A673 (cell line): ENCODE measurements at regions not wholly inside any gene's neighbourhood (a gene's known extent, or its start where the extent isn't known, plus 50 kb on each side); places are given as distances from the start of the nearest gene placed in this dataset.

ENCODE experiments used
- BruUV-seq: library from RNA; stranded (reverse); fragments of 400-500 nt; replicated peaks from 2 replicates; lab custom pipeline; 2021; lab: Mats Ljungman, UMichigan
- CTCF ChIA-PET: fragments of 300-600 bp; sonication (Branson Sonifier 250); formaldehyde crosslinking; loops from one replicate; lab custom pipeline; 2022; ENCODE audit warnings: antibody characterized with exemption; lab: Charles Lee
- POLR2A ChIA-PET: fragments of 300-600 bp; sonication (Branson Sonifier 250); formaldehyde crosslinking; loops from one replicate; lab custom pipeline; 2022; ENCODE audit warnings: antibody characterized with exemption; ENCODE audit not compliant: low non-redundant PET; lab: Charles Lee
- DNase-seq: peaks from one replicate; pipeline ENCODE4 v3.0.0-alpha.2; 2015; ENCODE audit warnings: low spot score
- H3K27ac ChIP-seq: fragments of 200-600 bp; sonication (generic); 2 replicates; pipeline ENCODE4 v1.5.1; 2016; ENCODE audit warnings: mixed run types, low read depth, mild to moderate bottlenecking, mixed read lengths, antibody characterized with exemption, low read length; ENCODE audit not compliant: poor library complexity, severe bottlenecking
- H3K27me3 ChIP-seq: fragments of 200-600 bp; sonication (generic); replicated peaks from 2 replicates; pipeline ENCODE4 v1.6.1; 2017; ENCODE audit warnings: mixed run types, low read depth, mild to moderate bottlenecking, mixed read lengths, antibody characterized with exemption, low read length; ENCODE audit not compliant: insufficient read depth, poor library complexity
- H3K36me3 ChIP-seq: fragments of 200-600 bp; sonication (generic); 2 replicates; pipeline ENCODE4 v1.6.1; 2016; ENCODE audit warnings: mixed run types, mild to moderate bottlenecking, mixed read lengths, antibody characterized with exemption, low read length; ENCODE audit not compliant: insufficient read depth, poor library complexity, severe bottlenecking
- H3K4me1 ChIP-seq: fragments of 200-600 bp; sonication (generic); 2 replicates; pipeline ENCODE4 v1.6.1; 2017; ENCODE audit warnings: mixed run types, mild to moderate bottlenecking, mixed read lengths, antibody characterized with exemption, low read length; ENCODE audit not compliant: insufficient read depth, poor library complexity, severe bottlenecking
- H3K4me3 ChIP-seq: fragments of 200-600 bp; sonication (generic); 2 replicates; pipeline ENCODE4 v1.5.1; 2016; ENCODE audit warnings: low read depth, mixed run types, mild to moderate bottlenecking, mixed read lengths, low read length; ENCODE audit not compliant: poor library complexity, severe bottlenecking
- H3K9me3 ChIP-seq: fragments of 200-600 bp; sonication (generic); 2 replicates; pipeline ENCODE4 v1.6.1; 2016; ENCODE audit warnings: mixed run types, low read depth, mild to moderate bottlenecking, mixed read lengths, antibody characterized with exemption, low read length; ENCODE audit not compliant: poor library complexity, severe bottlenecking
- EZH2 ChIP-seq: fragments of 200-600 bp; sonication (generic); IDR thresholded peaks from 2 replicates; pipeline ENCODE4 v1.6.1; 2017; ENCODE audit warnings: borderline replicate concordance, low read depth, mild to moderate bottlenecking, mixed read lengths, antibody characterized with exemption, low read length; ENCODE audit not compliant: poor library complexity, severe bottlenecking
- intact Hi-C: fragments of 100-400 bp; cut with micrococcal nuclease; formaldehyde crosslinking; loops from one replicate; pipeline ENCODE4 v1.10.0; 2022; ENCODE audit not compliant: unreplicated experiment
- TF ChIP-seq, protein P1 (sequence below): fragments of 300-800, 200-600 bp; sonication (generic); conservative IDR thresholded peaks from 2 replicates; pipeline ENCODE4 v1.5.1; 2017; ENCODE audit warnings: low read depth, mild to moderate bottlenecking, antibody characterized with exemption, low read length, moderate library complexity, mixed read lengths

DNA sequence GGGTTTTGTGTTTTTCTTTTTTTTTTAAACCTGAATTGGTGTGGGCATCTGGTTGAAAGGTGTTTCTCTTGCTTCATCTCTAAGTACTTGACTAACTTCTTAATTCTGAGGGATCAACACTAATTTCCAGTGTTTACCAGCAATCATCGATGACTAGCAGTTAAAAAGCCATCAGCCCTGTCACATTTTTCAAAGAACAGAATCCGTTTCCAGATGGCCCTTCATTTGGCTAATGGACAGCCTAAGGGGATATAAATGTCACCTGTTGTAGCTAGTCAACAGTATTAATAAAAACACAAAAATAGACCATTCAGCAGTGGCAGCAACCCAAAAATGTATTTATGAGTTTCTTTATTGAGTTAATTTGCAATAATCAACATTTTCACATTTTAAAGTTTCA is 1076.5 kb downstream of the MAT2B start:
- intact Hi-C loops: no loop called here
- TF ChIP-seq, protein P1, sequence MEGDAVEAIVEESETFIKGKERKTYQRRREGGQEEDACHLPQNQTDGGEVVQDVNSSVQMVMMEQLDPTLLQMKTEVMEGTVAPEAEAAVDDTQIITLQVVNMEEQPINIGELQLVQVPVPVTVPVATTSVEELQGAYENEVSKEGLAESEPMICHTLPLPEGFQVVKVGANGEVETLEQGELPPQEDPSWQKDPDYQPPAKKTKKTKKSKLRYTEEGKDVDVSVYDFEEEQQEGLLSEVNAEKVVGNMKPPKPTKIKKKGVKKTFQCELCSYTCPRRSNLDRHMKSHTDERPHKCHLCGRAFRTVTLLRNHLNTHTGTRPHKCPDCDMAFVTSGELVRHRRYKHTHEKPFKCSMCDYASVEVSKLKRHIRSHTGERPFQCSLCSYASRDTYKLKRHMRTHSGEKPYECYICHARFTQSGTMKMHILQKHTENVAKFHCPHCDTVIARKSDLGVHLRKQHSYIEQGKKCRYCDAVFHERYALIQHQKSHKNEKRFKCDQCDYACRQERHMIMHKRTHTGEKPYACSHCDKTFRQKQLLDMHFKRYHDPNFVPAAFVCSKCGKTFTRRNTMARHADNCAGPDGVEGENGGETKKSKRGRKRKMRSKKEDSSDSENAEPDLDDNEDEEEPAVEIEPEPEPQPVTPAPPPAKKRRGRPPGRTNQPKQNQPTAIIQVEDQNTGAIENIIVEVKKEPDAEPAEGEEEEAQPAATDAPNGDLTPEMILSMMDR: no peak
- no peak for TF ChIP-seq EZH2
- Histone ChIP-seq H3K4me1 (no peaks in the 10 kb centered on the region), H3K36me3 (no peaks in the 10 kb centered on the region), H3K27ac (no peak overlapping the region), H3K9me3 (no peaks in the 10 kb centered on the region), H3K4me3 (no peak overlapping the region), H3K27me3 (no peaks in the 10 kb centered on the region)
- ChIA-PET CTCF (no interaction called here), POLR2A (no interaction called here)
- no TSS peak for BruUV-seq
- DNase-seq: no peak

GRCh38 chr5:164593982-164594381 is 1088.6 kb downstream of the MAT2B start:
- Histone ChIP-seq H3K27ac (no peak overlapping the region), H3K27me3 (no peaks in the 10 kb centered on the region), H3K36me3 (no peaks in the 10 kb centered on the region), H3K9me3 (no peaks in the 10 kb centered on the region), H3K4me1 (no peaks in the 10 kb centered on the region), H3K4me3 (no peak overlapping the region)
- CTCF ChIA-PET: no interaction called here
- POLR2A ChIA-PET: no interaction called here
- no TSS peak for BruUV-seq
- TF ChIP-seq, protein P1: no peak
- no peak for TF ChIP-seq EZH2
- intact Hi-C loops: no loop called here
- DNase-seq: no peak

DNA sequence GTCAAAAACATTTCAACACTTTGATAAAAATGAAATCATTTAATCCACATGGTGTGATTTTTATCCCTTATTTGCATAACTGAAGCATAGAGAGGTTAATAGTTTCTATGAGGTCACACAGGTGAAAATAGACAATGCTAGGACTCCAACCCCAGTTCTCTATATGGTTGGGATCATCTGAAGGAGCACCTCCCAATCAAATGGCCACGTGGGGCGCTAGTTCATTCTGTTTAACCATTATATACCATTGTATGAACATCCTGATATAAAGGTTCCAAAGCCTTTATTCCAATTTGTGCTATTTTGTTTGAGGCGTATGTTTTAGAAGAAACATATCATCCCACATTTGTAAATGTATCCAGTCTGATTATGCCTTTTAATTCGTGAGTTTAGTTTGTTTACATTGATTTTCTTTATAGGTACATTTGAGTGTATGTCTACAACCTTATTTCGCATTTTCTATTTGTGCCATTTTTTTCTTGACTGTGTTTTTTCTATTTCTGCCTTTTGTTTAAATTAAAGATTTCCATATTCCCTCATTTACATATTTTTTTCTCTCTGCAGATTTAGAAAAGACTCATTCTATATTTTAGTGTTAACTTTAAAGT is 1092.0 kb downstream of the MAT2B start:
- no TSS peak for BruUV-seq
- H3K4me3 ChIP-seq: no peak overlapping the region
- H3K4me1 ChIP-seq: no peaks in the 10 kb centered on the region
- ChIA-PET POLR2A (no interaction called here), CTCF (no interaction called here)
- H3K27me3 ChIP-seq: no peaks in the 10 kb centered on the region
- DNase-seq: peak; percentile 18
- intact Hi-C loops: no loop called here
- no peak for TF ChIP-seq EZH2
- TF ChIP-seq, protein P1: peak; percentile 60
- no peaks in the 10 kb centered on the region for H3K36me3 ChIP-seq
- no peaks in the 10 kb centered on the region for H3K9me3 ChIP-seq
- H3K27ac ChIP-seq: no peak overlapping the region
